ENCODE measurements at regions not wholly inside any gene's neighbourhood (a gene's known extent, or its start where the extent isn't known, plus 50 kb on each side); places are given as distances from the start of the nearest gene placed in this dataset.

- TF ChIP-seq POLR2AphosphoS5 (IDR thresholded peaks at IDR 0.05; ENCODE audit: low read depth) (no peak), GABPA (IDR thresholded peaks at IDR 0.05; ENCODE audit: low read depth) (no peak), REST (IDR thresholded peaks at IDR 0.05; ENCODE audit: insufficient replicate concordance, low read depth) (no peak)
These were observed 189.7 kb upstream of the CDH2 start for GRCh38 chr18:28366676-28367075.
